ENCODE measurements at regions not wholly inside any gene's neighbourhood (a gene's known extent, or its start where the extent isn't known, plus 50 kb on each side); places are given as distances from the start of the nearest gene placed in this dataset.

- no peak for TF ChIP-seq CTCF (IDR thresholded peaks at IDR 0.05)
- TF ChIP-seq POLR2AphosphoS5 (IDR thresholded peaks at IDR 0.05): no peak
- TF ChIP-seq POLR2A (IDR thresholded peaks at IDR 0.05; ENCODE audit: low read depth): no peak
- no peak for TF ChIP-seq EP300 (IDR thresholded peaks at IDR 0.05)
Measured at GRCh38 chr4:138663883-138664282, 351.7 kb upstream of the NOCT start.

All from esophagus muscularis mucosa (tissue), 4 donors.